IMR-90 (cell line): ENCODE measurements at regions not wholly inside any gene's neighbourhood (a gene's known extent, or its start where the extent isn't known, plus 50 kb on each side); places are given as distances from the start of the nearest gene placed in this dataset.

ENCODE experiments used
- ATAC-seq: fragments of 200-7000 bp; cut with Tn5 transposase; 2 replicates; pipeline ENCODE4 v1.9.1; 2020; ENCODE audit warnings: low read depth, mild to moderate bottlenecking, moderate library complexity
- BruUV-seq: library from RNA; stranded (reverse); fragments of 400-500 nt; replicated peaks from 2 replicates; lab custom pipeline; 2021; lab: Mats Ljungman, UMichigan
- CTCF ChIA-PET: fragments of 300-600 bp; formaldehyde crosslinking; extraction: SDS; loops from one replicate; lab custom pipeline; 2021; ENCODE audit warnings: antibody characterized with exemption; lab: Yijun Ruan, JAX
- POLR2A ChIA-PET: fragments of 300-600 bp; sonication (Branson Sonifier 250); formaldehyde crosslinking; loops from one replicate; lab custom pipeline; 2022; ENCODE audit warnings: antibody characterized with exemption; ENCODE audit not compliant: unreplicated experiment; lab: Charles Lee
- DNase-seq: peaks from one replicate; pipeline ENCODE4 v3.0.0; 2013
- H2AFZ ChIP-seq: replicated peaks from 2 replicates; pipeline ENCODE3; 2013; ENCODE audit warnings: low read length, mild to moderate bottlenecking; ENCODE audit not compliant: poor library complexity
- H2AK5ac ChIP-seq: 2 replicates; pipeline ENCODE4 v1.6.1; 2013; ENCODE audit warnings: low read depth, low read length, inconsistent platforms
- H2AK9ac ChIP-seq: replicated peaks from 2 replicates; pipeline ENCODE3; 2013; ENCODE audit warnings: mild to moderate bottlenecking, low read depth, low read length, moderate library complexity; ENCODE audit not compliant: poor library complexity
- H2BK120ac ChIP-seq: 2 replicates; pipeline ENCODE4 v1.6.1; 2013; ENCODE audit warnings: low read depth, low read length, inconsistent platforms
- H2BK15ac ChIP-seq: 3 replicates; pipeline ENCODE4 v1.6.1; 2013; ENCODE audit warnings: low read depth, low read length, inconsistent platforms
- H2BK20ac ChIP-seq: 2 replicates; pipeline ENCODE4 v1.6.1; 2013; ENCODE audit warnings: low read depth, mild to moderate bottlenecking, inconsistent platforms, low read length, moderate library complexity
- H2BK5ac ChIP-seq: 2 replicates; pipeline ENCODE4 v1.6.1; 2013; ENCODE audit warnings: mild to moderate bottlenecking, low read depth, low read length, inconsistent platforms; ENCODE audit not compliant: poor library complexity, severe bottlenecking
- H3K14ac ChIP-seq: replicated peaks from 2 replicates; pipeline ENCODE4 v1.6.1; 2013; ENCODE audit warnings: low read depth, low read length, inconsistent platforms
- H3K18ac ChIP-seq: 2 replicates; pipeline ENCODE4 v1.6.1; 2013; ENCODE audit warnings: low read depth, low read length, control low read depth
- H3K23ac ChIP-seq: 2 replicates; pipeline ENCODE4 v1.6.1; 2013; ENCODE audit warnings: low read depth, low read length, inconsistent platforms
- H3K27ac ChIP-seq: 2 replicates; pipeline ENCODE4 v1.5.1; 2013; ENCODE audit warnings: mild to moderate bottlenecking, control low read depth, low read length; ENCODE audit not compliant: insufficient read depth
- H3K27me3 ChIP-seq: 2 replicates; pipeline ENCODE4 v1.6.1; 2013; ENCODE audit warnings: low read length; ENCODE audit not compliant: control insufficient read depth, insufficient read depth
- H3K36me3 ChIP-seq: 2 replicates; pipeline ENCODE4 v1.6.1; 2013; ENCODE audit warnings: low read length, mixed read lengths; ENCODE audit not compliant: control insufficient read depth, insufficient read depth
- H3K4ac ChIP-seq: 2 replicates; pipeline ENCODE4 v1.6.1; 2013; ENCODE audit warnings: low read depth, low read length, inconsistent platforms
- H3K4me1 ChIP-seq: 2 replicates; pipeline ENCODE4 v1.6.1; 2013; ENCODE audit warnings: low read length, mixed read lengths; ENCODE audit not compliant: control insufficient read depth, insufficient read depth
- H3K4me2 ChIP-seq: 2 replicates; pipeline ENCODE4 v1.6.1; 2013; ENCODE audit warnings: low read depth, mild to moderate bottlenecking, control low read depth, low read length, moderate library complexity
- H3K4me3 ChIP-seq: 2 replicates; pipeline ENCODE4 v1.5.1; 2013; ENCODE audit warnings: low read depth, mild to moderate bottlenecking, control low read depth, low read length, moderate library complexity; ENCODE audit not compliant: insufficient read depth
- H3K56ac ChIP-seq: 2 replicates; pipeline ENCODE4 v1.6.1; 2013; ENCODE audit warnings: low read length, inconsistent platforms; ENCODE audit not compliant: insufficient read depth; ENCODE audit errors: extremely low read depth
- H3K79me1 ChIP-seq, 2 experiments: 2 replicates each; pipeline ENCODE4 v1.6.1; 2013; ENCODE audit warnings: low read length in 2 of 2, inconsistent platforms in 1 of 2, low read depth in 1 of 2
- H3K9ac ChIP-seq: 2 replicates; pipeline ENCODE4 v1.6.1; 2013; ENCODE audit warnings: low read depth, low read length, control low read depth
- H3K9me1 ChIP-seq: 2 replicates; pipeline ENCODE4 v1.6.1; 2013; ENCODE audit warnings: low read length, inconsistent platforms; ENCODE audit not compliant: insufficient read depth
- H3K9me3 ChIP-seq: 2 replicates; pipeline ENCODE4 v1.6.1; 2013; ENCODE audit warnings: low read length; ENCODE audit not compliant: control insufficient read depth, insufficient read depth
- H4K20me1 ChIP-seq: 2 replicates; pipeline ENCODE4 v1.6.1; 2013; ENCODE audit warnings: low read length, inconsistent platforms; ENCODE audit not compliant: insufficient read depth
- H4K5ac ChIP-seq: 2 replicates; pipeline ENCODE4 v1.6.1; 2013; ENCODE audit warnings: mild to moderate bottlenecking, low read depth, low read length, control low read depth
- H4K8ac ChIP-seq, 2 experiments: 2 replicates each; pipeline ENCODE4 v1.6.1; 2013; ENCODE audit warnings: low read depth in 2 of 2, low read length in 2 of 2, control low read depth in 1 of 2, inconsistent platforms in 1 of 2
- H4K91ac ChIP-seq: 2 replicates; pipeline ENCODE4 v1.6.1; 2013; ENCODE audit warnings: low read depth, low read length, inconsistent platforms; ENCODE audit not compliant: insufficient read depth
- BHLHE40 ChIP-seq: fragments of 150-350 bp; IDR thresholded peaks from 2 replicates; pipeline ENCODE4 v1.6.1; 2016; ENCODE audit warnings: mild to moderate bottlenecking, low read depth, low read length
- CHD1 ChIP-seq: IDR thresholded peaks from 2 replicates; pipeline ENCODE4 v1.6.1; 2012; ENCODE audit warnings: low read depth, low read length, improper control_type of control experiment
- MAZ ChIP-seq: IDR thresholded peaks from 2 replicates; pipeline ENCODE4 v1.6.1; 2012; ENCODE audit warnings: low read depth, mild to moderate bottlenecking, low read length, improper control_type of control experiment, moderate library complexity, borderline replicate concordance
- MXI1 ChIP-seq: IDR thresholded peaks from 2 replicates; pipeline ENCODE4 v1.6.1; 2012; ENCODE audit warnings: low read depth, mild to moderate bottlenecking, low read length, moderate library complexity, borderline replicate concordance
- RCOR1 ChIP-seq: IDR thresholded peaks from 2 replicates; pipeline ENCODE4 v1.6.1; 2012; ENCODE audit warnings: mild to moderate bottlenecking, low read length, improper control_type of control experiment; ENCODE audit not compliant: insufficient replicate concordance
- WGBS, 2 experiments: methylation state at CpG; one replicate each; pipeline versions ENCODE4 v1.1.5 to v1.1.7; 2013; ENCODE audit warnings: missing lambda C conversion rate in 2 of 2; ENCODE audit not compliant: insufficient read length in 1 of 2; ENCODE audit errors: extremely low coverage in 2 of 2; 5-methylcytosine and 5-hydroxymethylcytosine counted together
- dilution Hi-C: fragments of 300-500 bp; cut with HindIII; formaldehyde crosslinking; loops from one replicate; pipeline ENCODE4 v1.14.3; 2018; ENCODE audit warnings: low sequenced_read_pairs; ENCODE audit not compliant: unreplicated experiment
- in situ Hi-C: fragments of 300-500 bp; cut with MboI; formaldehyde crosslinking; loops from 3 replicates; pipeline ENCODE4 v1.14.3; 2019; ENCODE audit warnings: low sequenced_read_pairs, inconsistent platforms, mixed read lengths
- intact Hi-C: fragments of 100-400 bp; cut with micrococcal nuclease; formaldehyde crosslinking; loops from 2 replicates; pipeline ENCODE4 v1.10.0; 2022
- TF ChIP-seq, protein P1 (sequence below): fragments of 150-350 bp; IDR thresholded peaks from 2 replicates; pipeline ENCODE4 v1.6.1; 2017; ENCODE audit warnings: mild to moderate bottlenecking, antibody characterized with exemption, low read length, low read depth

DNA sequence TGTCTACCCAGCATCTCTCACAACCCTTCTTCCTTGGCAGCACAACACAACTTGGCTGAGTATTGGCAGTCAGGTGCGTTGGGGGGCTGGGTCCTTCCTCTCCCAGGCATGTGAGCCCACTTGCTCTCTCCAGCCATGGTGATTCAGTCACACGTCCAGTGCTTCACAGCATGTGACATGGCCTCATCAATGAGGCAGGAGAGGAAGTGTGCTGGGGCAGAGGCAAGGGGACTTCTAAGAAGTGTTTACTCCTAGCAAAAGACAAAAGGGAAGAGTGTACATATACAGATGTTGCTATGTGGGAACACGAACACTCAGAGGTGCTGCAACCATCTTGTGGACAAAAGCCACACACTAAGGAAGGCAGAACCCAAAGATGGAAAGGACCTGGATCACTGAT lies 380.8 kb downstream of the FBXW7 start:
- ChIA-PET POLR2A (no interaction called here), CTCF (no interaction called here)
- no peak overlapping the region for H3K27ac ChIP-seq
- no peaks in the 10 kb centered on the region for H3K4me1 ChIP-seq
- no peak overlapping the region for H4K5ac ChIP-seq
- ATAC-seq (no peak), DNase-seq (no peak)
- H3K27me3 ChIP-seq = peaks cover 30% of the 10 kb centered on the region
- H3K4me3 ChIP-seq = no peak overlapping the region
- no peak overlapping the region for H4K91ac ChIP-seq
- intact Hi-C loops = no loop called here
- no peak overlapping the region for H2AK5ac ChIP-seq
- H3K18ac ChIP-seq = no peak overlapping the region
- BruUV-seq = no TSS peak
- no peaks in the 10 kb centered on the region for H3K9me3 ChIP-seq
- H2BK5ac ChIP-seq = no peak overlapping the region
- no peak for TF ChIP-seq BHLHE40
- TF ChIP-seq MAZ = no peak
- no peak for TF ChIP-seq CHD1
- TF ChIP-seq, protein P1, sequence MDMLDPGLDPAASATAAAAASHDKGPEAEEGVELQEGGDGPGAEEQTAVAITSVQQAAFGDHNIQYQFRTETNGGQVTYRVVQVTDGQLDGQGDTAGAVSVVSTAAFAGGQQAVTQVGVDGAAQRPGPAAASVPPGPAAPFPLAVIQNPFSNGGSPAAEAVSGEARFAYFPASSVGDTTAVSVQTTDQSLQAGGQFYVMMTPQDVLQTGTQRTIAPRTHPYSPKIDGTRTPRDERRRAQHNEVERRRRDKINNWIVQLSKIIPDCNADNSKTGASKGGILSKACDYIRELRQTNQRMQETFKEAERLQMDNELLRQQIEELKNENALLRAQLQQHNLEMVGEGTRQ = no peak
- TF ChIP-seq RCOR1 = no peak
- TF ChIP-seq MXI1 = no peak
- H3K23ac ChIP-seq = no peak overlapping the region
- no peaks in the 10 kb centered on the region for H3K9me1 ChIP-seq
- no peaks in the 10 kb centered on the region for H3K79me1 ChIP-seq
- no CpG with 5 or more reads among the region's 3 CpGs for WGBS, 2 experiments
- H3K14ac ChIP-seq = no peak overlapping the region
- in situ Hi-C loops = no loop called here
- no peak overlapping the region for H3K9ac ChIP-seq
- dilution Hi-C loops = no loop called here
- H3K4ac ChIP-seq = no peak overlapping the region
- no peak overlapping the region for H4K8ac ChIP-seq
- H3K4me2 ChIP-seq = no peak overlapping the region
- no peak overlapping the region for H2BK15ac ChIP-seq
- no peak overlapping the region for H2BK20ac ChIP-seq
- H3K56ac ChIP-seq = no peak overlapping the region
- H4K20me1 ChIP-seq = no peaks in the 10 kb centered on the region
- H2AFZ ChIP-seq = no peak overlapping the region
- no peaks in the 10 kb centered on the region for H3K36me3 ChIP-seq
- no peak overlapping the region for H2BK120ac ChIP-seq
- no peak overlapping the region for H2AK9ac ChIP-seq
